Left lung (tissue), 4 donors: ENCODE measurements at regions not wholly inside any gene's neighbourhood (a gene's known extent, or its start where the extent isn't known, plus 50 kb on each side); places are given as distances from the start of the nearest gene placed in this dataset.
"Not testable (repeated sequence)": the region's sequence is repeated elsewhere in the genome, so short reads cannot be mapped to it uniquely, and the experiment has no call there.

Experiments used
- ATAC-seq: fragments of 200-7000 bp; cut with Tn5 transposase; one replicate; pipeline ENCODE4 v1.9.1; 2020; ENCODE audit warnings: moderate library complexity
- DNase-seq, 4 donors: peaks; one replicate each; pipeline ENCODE4 v3.0.0-alpha.2; 2013 to 2020
- H3K27ac ChIP-seq, 2 donors: fragments of 200-600 bp; sonication (generic) in 1 of 2; one replicate each; pipeline versions ENCODE4 v1.5.0 to v1.8.0; 2020 to 2021
- H3K27me3 ChIP-seq, 2 donors: fragments of 200-600 bp; sonication (generic) in 1 of 2; one replicate each; pipeline versions ENCODE4 v1.5.0 to v1.8.0; 2020 to 2021
- H3K36me3 ChIP-seq, 2 donors: fragments of 200-600 bp; sonication (generic) in 1 of 2; one replicate each; pipeline versions ENCODE4 v1.5.0 to v1.8.0; 2020 to 2021
- H3K4me1 ChIP-seq, 2 donors: fragments of 200-600 bp; one replicate each; pipeline ENCODE4 v1.8.0; 2021
- H3K4me3 ChIP-seq, 2 donors: fragments of 200-600 bp; sonication (generic) in 1 of 2; one replicate each; pipeline versions ENCODE4 v1.5.0 to v1.8.0; 2020 to 2021; ENCODE audit warnings: mild to moderate bottlenecking in 1 of 2
- H3K9me3 ChIP-seq, 2 donors: fragments of 200-600 bp; sonication (generic) in 1 of 2; one replicate each; pipeline versions ENCODE4 v1.5.0 to v1.8.0; 2020 to 2021
- intact Hi-C, 2 donors: fragments of 100-400 bp; cut with DNase I; formaldehyde crosslinking; loops; one replicate each; pipeline versions ENCODE4 v1.11.2 to v1.14.2; 2022
- TF ChIP-seq, protein P1 (sequence below), 2 donors: fragments of 200-600 bp; sonication (generic) in 1 of 2; IDR thresholded peaks; one replicate each; pipeline versions ENCODE4 v1.5.0 to v1.8.0; 2021; ENCODE audit warnings: antibody characterized with exemption in 2 of 2
- donor health status: DM: no; HTN: yes; CAD: no.
- donor health status: DM: no; HTN: no; CAD: no.

DNA sequence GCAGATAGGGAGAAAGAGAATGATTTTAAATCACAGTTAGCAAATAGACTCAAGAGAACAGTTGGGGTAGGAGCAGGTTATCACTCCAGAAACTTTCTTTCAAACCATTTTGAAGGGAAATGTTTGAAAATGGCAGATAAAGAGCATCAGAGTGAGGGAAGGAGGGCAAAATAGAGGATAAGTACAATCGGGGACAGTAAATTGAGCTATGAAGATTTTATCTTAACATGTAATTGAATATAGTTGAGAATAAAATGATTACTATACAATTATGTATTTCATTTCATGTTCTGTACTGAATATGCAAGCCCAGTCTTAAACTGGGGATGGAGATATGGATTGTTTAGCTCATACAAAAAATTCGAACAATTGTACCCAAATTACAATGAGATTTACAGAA, 54.0 kb downstream of the MAP10 start:
- Histone ChIP-seq H3K4me1 (no peaks in the 10 kb centered on the region), H3K9me3 (no peaks in the 10 kb centered on the region), H3K36me3 (no peaks in the 10 kb centered on the region), H3K27me3 (no peaks in the 10 kb centered on the region), H3K4me3 (no peak overlapping the region), H3K27ac (no peak overlapping the region)
- DNase-seq (no peak), ATAC-seq (no peak)
- TF ChIP-seq, protein P1, sequence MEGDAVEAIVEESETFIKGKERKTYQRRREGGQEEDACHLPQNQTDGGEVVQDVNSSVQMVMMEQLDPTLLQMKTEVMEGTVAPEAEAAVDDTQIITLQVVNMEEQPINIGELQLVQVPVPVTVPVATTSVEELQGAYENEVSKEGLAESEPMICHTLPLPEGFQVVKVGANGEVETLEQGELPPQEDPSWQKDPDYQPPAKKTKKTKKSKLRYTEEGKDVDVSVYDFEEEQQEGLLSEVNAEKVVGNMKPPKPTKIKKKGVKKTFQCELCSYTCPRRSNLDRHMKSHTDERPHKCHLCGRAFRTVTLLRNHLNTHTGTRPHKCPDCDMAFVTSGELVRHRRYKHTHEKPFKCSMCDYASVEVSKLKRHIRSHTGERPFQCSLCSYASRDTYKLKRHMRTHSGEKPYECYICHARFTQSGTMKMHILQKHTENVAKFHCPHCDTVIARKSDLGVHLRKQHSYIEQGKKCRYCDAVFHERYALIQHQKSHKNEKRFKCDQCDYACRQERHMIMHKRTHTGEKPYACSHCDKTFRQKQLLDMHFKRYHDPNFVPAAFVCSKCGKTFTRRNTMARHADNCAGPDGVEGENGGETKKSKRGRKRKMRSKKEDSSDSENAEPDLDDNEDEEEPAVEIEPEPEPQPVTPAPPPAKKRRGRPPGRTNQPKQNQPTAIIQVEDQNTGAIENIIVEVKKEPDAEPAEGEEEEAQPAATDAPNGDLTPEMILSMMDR (IDR thresholded peaks at IDR 0.05) = no peak
- intact Hi-C loops = no loop called here

GRCh38 chr1:232861107-232861506, 55.9 kb downstream of the MAP10 start:
- Histone ChIP-seq H3K4me1 (no peaks in the 10 kb centered on the region), H3K36me3 (no peaks in the 10 kb centered on the region), H3K27me3 (no peaks in the 10 kb centered on the region), H3K4me3 (no peak overlapping the region), H3K9me3 (no peaks in the 10 kb centered on the region), H3K27ac (no peak overlapping the region)
- intact Hi-C loops = no loop called here
- no peak for DNase-seq
- TF ChIP-seq, protein P1 (IDR thresholded peaks at IDR 0.05) = no peak
- no peak for ATAC-seq

- TF ChIP-seq, protein P1 (IDR thresholded peaks at IDR 0.05) = no peak
- no peak for DNase-seq
- Histone ChIP-seq H3K4me3 (no peak overlapping the region), H3K36me3 (no peaks in the 10 kb centered on the region), H3K27me3 (no peaks in the 10 kb centered on the region), H3K27ac (no peak overlapping the region), H3K9me3 (no peaks in the 10 kb centered on the region), H3K4me1 (no peaks in the 10 kb centered on the region)
- intact Hi-C loops = no loop called here
- no peak for ATAC-seq
Measured at GRCh38 chr1:232863544-232864275, 58.5 kb downstream of the MAP10 start.

- Histone ChIP-seq H3K36me3 (no peaks in the 10 kb centered on the region), H3K9me3 (no peaks in the 10 kb centered on the region), H3K27ac (no peak overlapping the region), H3K4me3 (no peak overlapping the region), H3K4me1 (no peaks in the 10 kb centered on the region), H3K27me3 (no peaks in the 10 kb centered on the region)
- ATAC-seq = no peak
- intact Hi-C loops = no loop called here
- DNase-seq = no peak
- TF ChIP-seq, protein P1 (IDR thresholded peaks at IDR 0.05) = no peak
Measured at GRCh38 chr1:232865102-232865931, 60.1 kb downstream of the MAP10 start.

- intact Hi-C loops = no loop called here
- DNase-seq = peak in 2 of 4 donors; percentile 56 to 69
- Histone ChIP-seq H3K27me3 (no peaks in the 10 kb centered on the region), H3K4me3 (no peak overlapping the region), H3K36me3 (no peaks in the 10 kb centered on the region), H3K27ac (no peak overlapping the region), H3K9me3 (no peaks in the 10 kb centered on the region), H3K4me1 (no peaks in the 10 kb centered on the region)
- TF ChIP-seq, protein P1 (IDR thresholded peaks at IDR 0.05) = no peak
- peak; percentile 27 for ATAC-seq
Measured at GRCh38 chr1:232868793-232869491, 63.7 kb downstream of the MAP10 start.

DNA sequence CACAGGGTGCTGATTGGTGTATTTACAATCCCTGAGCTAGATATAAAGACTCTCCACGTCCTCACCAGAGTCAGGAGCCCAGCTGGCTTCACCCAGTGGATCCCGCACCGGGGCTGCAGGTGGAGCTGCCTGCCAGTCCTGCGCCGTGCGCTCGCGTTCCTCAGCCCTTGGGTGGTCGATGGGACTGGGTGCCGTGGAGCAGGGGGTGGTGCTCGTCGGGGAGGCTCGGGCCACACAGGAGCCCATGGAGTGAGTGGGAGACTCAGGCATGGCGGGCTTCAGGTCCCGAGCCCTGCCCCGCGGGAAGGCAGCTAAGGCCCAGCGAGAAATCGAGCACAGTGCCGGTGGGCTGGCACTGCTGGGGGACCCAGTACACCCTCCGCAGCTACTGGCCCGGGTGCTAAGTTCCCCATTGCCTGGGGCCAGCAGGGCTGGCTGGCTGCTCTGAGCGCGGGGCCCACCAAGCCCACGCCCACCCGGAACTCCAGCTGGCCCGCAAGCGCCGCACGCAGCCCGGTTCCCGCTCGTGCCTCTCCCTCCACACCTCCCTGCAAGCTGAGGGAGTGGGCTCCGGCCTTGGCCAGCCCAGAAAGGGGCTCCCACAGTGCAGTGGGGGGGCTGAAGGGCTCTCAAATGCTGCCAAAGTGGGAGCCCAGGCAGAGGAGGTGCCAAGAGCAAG, 66.2 kb downstream of the MAP10 start:
- peak in 1 of 4 donors; percentile 59 for DNase-seq
- H3K27ac ChIP-seq, intact Hi-C loops, H3K4me1 ChIP-seq, H3K27me3 ChIP-seq, H3K4me3 ChIP-seq, ATAC-seq, H3K9me3 ChIP-seq, H3K36me3 ChIP-seq: not testable (repeated sequence)
